ENCODE measurements at regions not wholly inside any gene's neighbourhood (a gene's known extent, or its start where the extent isn't known, plus 50 kb on each side); places are given as distances from the start of the nearest gene placed in this dataset.

DNA sequence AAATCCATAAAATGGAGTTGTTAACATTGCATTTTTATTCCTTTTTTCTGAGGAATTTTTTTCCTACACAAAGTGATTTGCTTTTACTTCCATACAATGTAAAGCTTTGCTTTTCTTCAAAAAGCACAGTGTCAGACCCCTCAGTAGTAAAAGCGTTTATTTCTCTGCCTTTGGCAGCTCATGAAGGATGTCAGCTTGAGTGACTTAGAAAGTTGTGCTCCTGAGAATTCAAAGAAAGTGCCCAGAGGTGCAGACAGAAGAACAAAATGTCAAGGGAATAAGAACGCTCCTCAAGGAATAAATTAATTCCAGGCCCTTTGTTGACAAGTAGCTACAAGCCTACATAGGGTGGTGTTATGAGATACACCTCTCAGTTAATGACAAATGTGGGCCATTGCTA is 369.3 kb upstream of the ADARB2 start:
- peaks cover 3% of the 10 kb centered on the region for H3K9me3 Mint-ChIP-seq
- ATAC-seq (replicated peaks): no peak
- no peak overlapping the region for H3K27ac Mint-ChIP-seq
- H3K4me1 Mint-ChIP-seq: no peaks in the 10 kb centered on the region
- no peak overlapping the region for H3K4me3 Mint-ChIP-seq
- H3K36me3 Mint-ChIP-seq (ENCODE audit: low read depth): no peaks in the 10 kb centered on the region
- peaks cover 6% of the 10 kb centered on the region for H3K27me3 Mint-ChIP-seq

DNA sequence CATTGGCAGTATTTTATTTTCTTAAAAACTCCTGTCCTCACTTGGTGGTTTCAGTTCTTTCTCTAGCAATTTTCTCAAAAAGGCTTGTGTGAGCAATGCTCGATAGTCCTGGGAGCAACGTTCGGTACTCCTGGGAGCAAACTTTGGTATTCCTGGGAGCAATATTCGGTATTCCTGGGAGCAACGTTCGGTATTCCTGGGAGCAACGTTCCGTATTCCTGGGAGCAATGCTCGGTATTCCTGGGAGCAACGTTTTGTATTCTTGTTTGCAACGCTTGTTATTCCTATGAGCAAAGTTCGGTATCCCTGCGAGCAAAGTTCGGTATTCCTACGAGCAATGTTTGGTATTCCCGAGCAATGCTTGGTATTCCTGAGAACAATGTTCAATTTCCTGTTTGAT is 362.0 kb upstream of the ADARB2 start:
- ATAC-seq (replicated peaks): no peak
- Mint-ChIP-seq H3K9me3 (no peaks in the 10 kb centered on the region), H3K36me3 (ENCODE audit: low read depth) (no peaks in the 10 kb centered on the region), H3K27ac (no peak overlapping the region), H3K4me1 (no peaks in the 10 kb centered on the region), H3K4me3 (no peak overlapping the region), H3K27me3 (peaks cover 3% of the 10 kb centered on the region)

DNA sequence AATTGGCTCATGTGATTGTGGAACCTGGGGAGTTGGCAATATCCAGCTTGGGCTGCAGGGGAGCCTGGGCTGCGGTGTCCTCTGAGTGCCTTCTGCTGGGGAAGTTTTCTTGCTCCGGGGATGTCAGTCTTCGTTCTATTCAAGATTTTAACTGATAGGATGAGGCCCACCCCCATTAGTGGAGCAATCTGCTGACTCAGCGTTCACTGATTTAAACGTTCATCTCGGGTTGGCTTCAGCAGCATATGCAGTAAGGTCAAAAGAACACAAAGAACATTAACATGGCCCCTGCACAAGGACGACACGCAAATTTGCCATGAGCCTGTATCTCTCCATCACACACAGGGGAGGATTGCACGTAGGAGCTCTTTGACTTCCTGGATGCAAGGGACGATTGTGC is 360.6 kb upstream of the ADARB2 start:
- ATAC-seq (replicated peaks): no peak
- H3K9me3 Mint-ChIP-seq: no peaks in the 10 kb centered on the region
- no peaks in the 10 kb centered on the region for H3K36me3 Mint-ChIP-seq (ENCODE audit: low read depth)
- no peak overlapping the region for H3K27ac Mint-ChIP-seq
- H3K4me1 Mint-ChIP-seq: no peaks in the 10 kb centered on the region
- H3K4me3 Mint-ChIP-seq: no peak overlapping the region
- peaks cover 3% of the 10 kb centered on the region for H3K27me3 Mint-ChIP-seq

DNA sequence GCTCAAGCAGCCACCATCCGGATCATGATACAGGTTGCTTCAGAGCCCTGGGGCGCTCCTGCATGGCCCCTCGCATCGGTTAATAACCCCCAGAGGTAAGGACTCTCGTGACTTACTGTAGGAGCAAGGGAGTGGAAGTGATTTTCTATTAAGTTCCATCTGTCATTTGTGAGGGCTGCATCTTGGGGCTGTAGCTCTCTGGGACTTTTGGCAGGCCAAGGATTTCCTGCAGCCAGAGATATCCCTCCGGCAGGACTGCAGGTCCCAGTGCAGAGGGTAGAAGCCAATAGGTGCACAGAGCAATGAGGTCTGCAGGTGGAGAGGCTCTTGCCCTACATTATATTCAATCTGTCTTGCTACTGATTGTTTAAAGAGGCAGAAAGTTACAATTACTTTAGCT is 356.8 kb upstream of the ADARB2 start:
- Mint-ChIP-seq H3K36me3 (ENCODE audit: low read depth) (no peaks in the 10 kb centered on the region), H3K9me3 (peaks cover under 1% of the 10 kb centered on the region), H3K27me3 (peaks cover 1% of the 10 kb centered on the region), H3K4me3 (no peak overlapping the region), H3K27ac (no peak overlapping the region), H3K4me1 (no peaks in the 10 kb centered on the region)
- no peak for ATAC-seq (replicated peaks)

- no peak for ATAC-seq (replicated peaks)
- Mint-ChIP-seq H3K36me3 (ENCODE audit: low read depth) (no peaks in the 10 kb centered on the region), H3K4me1 (no peaks in the 10 kb centered on the region), H3K27ac (no peak overlapping the region), H3K9me3 (peaks cover 5% of the 10 kb centered on the region), H3K4me3 (no peak overlapping the region), H3K27me3 (peaks cover 27% of the 10 kb centered on the region)
Measured at GRCh38 chr10:2083591-2083990, 346.3 kb upstream of the ADARB2 start.

- Mint-ChIP-seq H3K4me3 (no peak overlapping the region), H3K36me3 (ENCODE audit: low read depth) (no peaks in the 10 kb centered on the region), H3K9me3 (no peaks in the 10 kb centered on the region), H3K4me1 (no peaks in the 10 kb centered on the region), H3K27ac (no peak overlapping the region), H3K27me3 (peaks cover 15% of the 10 kb centered on the region)
- no peak for ATAC-seq (replicated peaks)
Measured at GRCh38 chr10:2081501-2081900, 344.2 kb upstream of the ADARB2 start.

GRCh38 chr10:2079603-2080078 is 342.3 kb upstream of the ADARB2 start:
- peaks cover 7% of the 10 kb centered on the region for H3K27me3 Mint-ChIP-seq
- H3K27ac Mint-ChIP-seq: no peak overlapping the region
- H3K9me3 Mint-ChIP-seq: no peaks in the 10 kb centered on the region
- no peaks in the 10 kb centered on the region for H3K36me3 Mint-ChIP-seq (ENCODE audit: low read depth)
- no peak for ATAC-seq (replicated peaks)
- H3K4me1 Mint-ChIP-seq: no peaks in the 10 kb centered on the region
- H3K4me3 Mint-ChIP-seq: no peak overlapping the region

DNA sequence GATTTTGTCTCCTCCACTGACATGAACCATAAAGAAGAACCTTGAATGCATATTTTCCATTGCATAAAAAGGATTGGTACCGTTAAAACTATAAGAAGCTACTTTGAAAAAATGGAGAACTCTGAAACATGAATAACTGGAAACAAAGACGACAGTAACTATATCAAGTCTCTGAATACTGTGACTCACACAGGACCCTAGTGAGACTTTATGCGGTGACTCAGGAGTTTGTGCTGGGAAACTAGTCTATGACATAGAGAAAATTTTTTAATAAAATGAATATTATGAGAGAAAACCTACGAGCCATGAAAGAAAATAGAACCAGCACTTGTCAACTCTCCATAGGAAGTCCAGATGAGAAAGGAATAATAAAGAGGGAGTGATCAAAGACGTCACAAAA is 339.9 kb upstream of the ADARB2 start:
- H3K4me3 Mint-ChIP-seq: no peak overlapping the region
- no peak for ATAC-seq (replicated peaks)

GRCh38 chr10:2076528-2076927 is 339.2 kb upstream of the ADARB2 start:
- Mint-ChIP-seq H3K27ac (no peak overlapping the region), H3K4me1 (no peaks in the 10 kb centered on the region), H3K9me3 (no peaks in the 10 kb centered on the region), H3K4me3 (no peak overlapping the region), H3K27me3 (peaks cover 12% of the 10 kb centered on the region), H3K36me3 (ENCODE audit: low read depth) (no peaks in the 10 kb centered on the region)
- ATAC-seq (replicated peaks): no peak

More for the DNA sequence above, 339.9 kb upstream of the ADARB2 start:
- peaks cover 9% of the 10 kb centered on the region for H3K27me3 Mint-ChIP-seq
- H3K36me3 Mint-ChIP-seq (ENCODE audit: low read depth): no peaks in the 10 kb centered on the region
- H3K4me1 Mint-ChIP-seq: no peaks in the 10 kb centered on the region
- no peak overlapping the region for H3K27ac Mint-ChIP-seq
- H3K9me3 Mint-ChIP-seq: no peaks in the 10 kb centered on the region

- Mint-ChIP-seq H3K4me3 (no peak overlapping the region), H3K27me3 (peaks cover 3% of the 10 kb centered on the region), H3K36me3 (ENCODE audit: low read depth) (no peaks in the 10 kb centered on the region), H3K27ac (no peak overlapping the region), H3K4me1 (no peaks in the 10 kb centered on the region), H3K9me3 (peaks cover 9% of the 10 kb centered on the region)
- ATAC-seq (replicated peaks): no peak
Measured at GRCh38 chr10:2067015-2067414, 329.7 kb upstream of the ADARB2 start.

- peaks cover 4% of the 10 kb centered on the region for H3K9me3 Mint-ChIP-seq
- H3K36me3 Mint-ChIP-seq (ENCODE audit: low read depth): no peaks in the 10 kb centered on the region
- peaks cover 14% of the 10 kb centered on the region for H3K27me3 Mint-ChIP-seq
Measured at GRCh38 chr10:2054728-2055127, 317.4 kb upstream of the ADARB2 start.

DNA sequence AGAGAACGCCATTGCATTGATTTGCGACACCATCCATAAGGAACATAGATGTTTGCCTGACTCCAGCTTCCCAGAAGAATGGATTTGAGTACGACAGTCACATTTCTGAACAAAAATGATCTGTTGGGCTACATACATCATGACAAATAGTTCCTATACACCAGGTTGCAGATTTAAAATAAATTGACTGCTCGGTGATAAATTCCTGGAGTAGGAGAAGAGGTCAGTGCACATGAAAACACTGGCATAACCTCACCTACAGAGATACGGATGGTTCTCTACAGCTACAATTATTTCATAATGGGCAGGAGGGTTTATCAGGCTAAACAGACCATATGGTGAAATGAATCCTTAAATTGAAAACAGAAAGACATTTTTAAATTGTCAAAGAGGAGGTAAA is 316.5 kb upstream of the ADARB2 start:
- peaks cover 4% of the 10 kb centered on the region for H3K9me3 Mint-ChIP-seq
- no peak overlapping the region for H3K27ac Mint-ChIP-seq
- peaks cover 10% of the 10 kb centered on the region for H3K27me3 Mint-ChIP-seq
- no peaks in the 10 kb centered on the region for H3K36me3 Mint-ChIP-seq (ENCODE audit: low read depth)
- no peaks in the 10 kb centered on the region for H3K4me1 Mint-ChIP-seq
- no peak for ATAC-seq (replicated peaks)
- no peak overlapping the region for H3K4me3 Mint-ChIP-seq

More at GRCh38 chr10:2054728-2055127, 317.4 kb upstream of the ADARB2 start:
- H3K27ac Mint-ChIP-seq: no peak overlapping the region
- ATAC-seq (replicated peaks): no peak
- no peaks in the 10 kb centered on the region for H3K4me1 Mint-ChIP-seq
- H3K4me3 Mint-ChIP-seq: no peak overlapping the region

DNA sequence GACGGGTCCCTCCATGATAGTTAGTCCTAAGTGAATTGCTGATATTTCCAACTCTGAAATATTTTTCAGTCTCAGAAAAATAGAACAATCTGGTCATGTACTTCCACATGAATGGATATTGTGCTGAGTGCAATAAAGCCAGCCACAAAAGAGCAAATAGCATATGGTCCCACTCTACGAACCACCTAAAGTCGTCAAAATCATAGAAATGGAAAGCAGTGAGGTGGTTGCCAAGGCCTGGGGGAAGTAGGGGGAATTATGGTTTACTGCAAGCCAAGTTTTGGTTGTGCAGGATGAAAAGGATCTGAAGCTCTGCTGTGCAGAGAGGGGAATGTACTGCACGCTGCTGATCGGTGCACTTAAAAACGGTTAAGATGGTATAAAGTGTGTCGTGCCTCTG is 313.8 kb upstream of the ADARB2 start:
- Mint-ChIP-seq H3K27me3 (peaks cover 11% of the 10 kb centered on the region), H3K27ac (no peak overlapping the region), H3K36me3 (ENCODE audit: low read depth) (no peaks in the 10 kb centered on the region), H3K4me3 (no peak overlapping the region), H3K4me1 (no peaks in the 10 kb centered on the region), H3K9me3 (peaks cover 4% of the 10 kb centered on the region)
- no peak for ATAC-seq (replicated peaks)

GRCh38 chr10:2049560-2049959 is 312.2 kb upstream of the ADARB2 start:
- Mint-ChIP-seq H3K36me3 (ENCODE audit: low read depth) (no peaks in the 10 kb centered on the region), H3K4me1 (no peaks in the 10 kb centered on the region), H3K27me3 (peaks cover 11% of the 10 kb centered on the region), H3K27ac (no peak overlapping the region), H3K4me3 (no peak overlapping the region), H3K9me3 (peaks cover 4% of the 10 kb centered on the region)
- peak; percentile 50 for ATAC-seq (replicated peaks)

GRCh38 chr10:2048337-2048973 is 311.1 kb upstream of the ADARB2 start:
- no peaks in the 10 kb centered on the region for H3K36me3 Mint-ChIP-seq (ENCODE audit: low read depth)
- peaks cover 8% of the 10 kb centered on the region for H3K27me3 Mint-ChIP-seq
- no peak overlapping the region for H3K4me3 Mint-ChIP-seq
- no peaks in the 10 kb centered on the region for H3K4me1 Mint-ChIP-seq
- H3K9me3 Mint-ChIP-seq: peaks cover 4% of the 10 kb centered on the region
- peak; percentile 50 for ATAC-seq (replicated peaks)
- no peak overlapping the region for H3K27ac Mint-ChIP-seq

DNA sequence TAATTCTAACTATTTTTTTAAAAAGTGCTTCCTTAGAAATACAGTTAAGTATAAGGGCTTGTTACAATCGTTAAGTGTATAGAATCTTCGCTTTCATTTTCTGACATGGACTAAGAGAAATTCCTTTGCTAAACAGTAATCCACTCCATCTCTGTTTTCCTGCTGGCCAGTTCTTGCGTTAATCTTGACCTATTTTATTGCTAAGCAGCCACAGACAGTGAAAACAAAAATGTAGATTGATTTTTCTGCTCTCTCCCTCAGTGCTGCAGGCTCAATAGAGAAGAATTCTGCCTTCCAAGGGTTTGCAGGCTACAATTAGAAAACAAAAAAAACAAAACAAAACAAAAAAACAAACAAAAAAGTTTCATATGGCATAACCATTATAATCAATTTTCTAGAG is 310.4 kb upstream of the ADARB2 start:
- H3K9me3 Mint-ChIP-seq: peaks cover 4% of the 10 kb centered on the region
- no peak for ATAC-seq (replicated peaks)
- H3K4me3 Mint-ChIP-seq: no peak overlapping the region
- H3K27me3 Mint-ChIP-seq: peaks cover 8% of the 10 kb centered on the region
- H3K36me3 Mint-ChIP-seq (ENCODE audit: low read depth): no peaks in the 10 kb centered on the region
- H3K27ac Mint-ChIP-seq: no peak overlapping the region
- H3K4me1 Mint-ChIP-seq: no peaks in the 10 kb centered on the region
